Loucy (cell line): ENCODE measurements at regions not wholly inside any gene's neighbourhood (a gene's known extent, or its start where the extent isn't known, plus 50 kb on each side); places are given as distances from the start of the nearest gene placed in this dataset.

ENCODE experiments used
- H2AFZ ChIP-seq: fragments of 200-600 bp; sonication (generic); 2 replicates; pipeline ENCODE4 v1.6.0; 2016; ENCODE audit warnings: antibody characterized with exemption, mild to moderate bottlenecking, low read length, moderate library complexity
- H3F3A ChIP-seq: fragments of 200-600 bp; 2 replicates; pipeline ENCODE4 v1.6.0; 2016; ENCODE audit warnings: antibody characterized with exemption, low read depth, mild to moderate bottlenecking
- H3K27me3 ChIP-seq: fragments of 200-600 bp; sonication (generic); 2 replicates; pipeline ENCODE4 v1.6.1; 2014; ENCODE audit warnings: low read length, mild to moderate bottlenecking; ENCODE audit not compliant: insufficient read depth, poor library complexity, severe bottlenecking
- H3K36me3 ChIP-seq: fragments of 200-600 bp; sonication (generic); 2 replicates; pipeline ENCODE4 v1.6.1; 2016; ENCODE audit warnings: low read length; ENCODE audit not compliant: insufficient read depth
- H3K4me1 ChIP-seq: fragments of 200-600 bp; sonication (generic); 2 replicates; pipeline ENCODE4 v1.5.1; 2014; ENCODE audit warnings: low read length, mild to moderate bottlenecking; ENCODE audit not compliant: insufficient read depth, poor library complexity, severe bottlenecking
- H3K4me2 ChIP-seq: fragments of 200-600 bp; sonication (generic); 2 replicates; pipeline ENCODE4 v1.6.0; 2014; ENCODE audit warnings: antibody characterized with exemption, low read length, low read depth, mild to moderate bottlenecking; ENCODE audit not compliant: poor library complexity, severe bottlenecking
- H3K4me3 ChIP-seq: fragments of 200-600 bp; sonication (generic); 2 replicates; pipeline ENCODE4 v1.5.1; 2014; ENCODE audit warnings: low read length, mild to moderate bottlenecking, mixed read lengths; ENCODE audit not compliant: poor library complexity, severe bottlenecking
- H3K79me2 ChIP-seq: fragments of 200-600 bp; sonication (generic); 2 replicates; pipeline ENCODE4 v1.6.1; 2014; ENCODE audit warnings: low read length; ENCODE audit not compliant: insufficient read depth
- H3K9ac ChIP-seq: fragments of 200-600 bp; sonication (generic); 2 replicates; pipeline ENCODE4 v1.6.0; 2014; ENCODE audit warnings: mild to moderate bottlenecking, low read depth, low read length, moderate library complexity; ENCODE audit not compliant: poor library complexity, severe bottlenecking
- H3K9me2 ChIP-seq: fragments of 200-600 bp; sonication (generic); replicated peaks from 2 replicates; pipeline ENCODE4 v1.6.1; 2016; ENCODE audit warnings: low read depth, low read length, mixed read lengths
- H3K9me3 ChIP-seq: fragments of 200-600 bp; sonication (generic); 2 replicates; pipeline ENCODE4 v1.6.1; 2014; ENCODE audit warnings: mild to moderate bottlenecking, antibody characterized with exemption, low read length, low read depth; ENCODE audit not compliant: insufficient read depth
- H4K20me1 ChIP-seq: fragments of 200-600 bp; sonication (generic); 2 replicates; pipeline ENCODE4 v1.6.0; 2014; ENCODE audit warnings: antibody characterized with exemption, low read length, mild to moderate bottlenecking; ENCODE audit not compliant: insufficient read depth, poor library complexity, severe bottlenecking
- EZH2phosphoT487 ChIP-seq: fragments of 200-600 bp; IDR thresholded peaks from 2 replicates; pipeline ENCODE4 v1.6.1; 2018; ENCODE audit warnings: antibody characterized with exemption, mild to moderate bottlenecking, moderate library complexity, borderline replicate concordance
- TF ChIP-seq, protein P1 (sequence below): fragments of 200-600 bp; sonication (generic); conservative IDR thresholded peaks from 2 replicates; pipeline ENCODE4 v1.5.1; 2014; ENCODE audit warnings: mild to moderate bottlenecking, antibody characterized with exemption, low read length

DNA sequence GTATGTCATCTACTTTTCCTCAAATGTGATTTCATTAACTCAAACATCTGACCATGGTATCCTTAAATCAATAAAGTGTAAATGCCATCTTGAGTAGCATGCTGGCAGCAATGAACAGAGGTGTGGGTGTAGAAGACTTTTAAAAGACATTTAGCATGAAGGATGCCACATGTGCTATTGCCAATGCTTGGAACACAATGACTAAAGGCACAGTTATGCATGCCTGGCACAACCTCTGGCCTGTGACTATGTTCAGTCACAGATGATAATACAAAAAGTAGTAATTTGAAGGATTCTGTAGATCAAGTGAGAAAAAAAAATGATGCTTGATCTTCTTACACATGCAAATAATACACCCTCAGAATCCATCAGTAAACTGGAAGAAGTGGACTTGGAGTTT, 938.9 kb upstream of the ADGRL4 start:
- Histone ChIP-seq H3K4me2 (no peak overlapping the region), H2AFZ (no peak overlapping the region), H3K36me3 (no peaks in the 10 kb centered on the region), H3K9me3 (no peaks in the 10 kb centered on the region), H3K9ac (no peak overlapping the region), H3K4me3 (no peak overlapping the region), H3K4me1 (no peaks in the 10 kb centered on the region), H3K79me2 (no peaks in the 10 kb centered on the region), H3F3A (no peaks in the 10 kb centered on the region), H3K27me3 (no peaks in the 10 kb centered on the region), H4K20me1 (no peaks in the 10 kb centered on the region), H3K9me2 (no peaks in the 10 kb centered on the region)
- TF ChIP-seq, protein P1, sequence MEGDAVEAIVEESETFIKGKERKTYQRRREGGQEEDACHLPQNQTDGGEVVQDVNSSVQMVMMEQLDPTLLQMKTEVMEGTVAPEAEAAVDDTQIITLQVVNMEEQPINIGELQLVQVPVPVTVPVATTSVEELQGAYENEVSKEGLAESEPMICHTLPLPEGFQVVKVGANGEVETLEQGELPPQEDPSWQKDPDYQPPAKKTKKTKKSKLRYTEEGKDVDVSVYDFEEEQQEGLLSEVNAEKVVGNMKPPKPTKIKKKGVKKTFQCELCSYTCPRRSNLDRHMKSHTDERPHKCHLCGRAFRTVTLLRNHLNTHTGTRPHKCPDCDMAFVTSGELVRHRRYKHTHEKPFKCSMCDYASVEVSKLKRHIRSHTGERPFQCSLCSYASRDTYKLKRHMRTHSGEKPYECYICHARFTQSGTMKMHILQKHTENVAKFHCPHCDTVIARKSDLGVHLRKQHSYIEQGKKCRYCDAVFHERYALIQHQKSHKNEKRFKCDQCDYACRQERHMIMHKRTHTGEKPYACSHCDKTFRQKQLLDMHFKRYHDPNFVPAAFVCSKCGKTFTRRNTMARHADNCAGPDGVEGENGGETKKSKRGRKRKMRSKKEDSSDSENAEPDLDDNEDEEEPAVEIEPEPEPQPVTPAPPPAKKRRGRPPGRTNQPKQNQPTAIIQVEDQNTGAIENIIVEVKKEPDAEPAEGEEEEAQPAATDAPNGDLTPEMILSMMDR: no peak
- TF ChIP-seq EZH2phosphoT487: no peak

DNA sequence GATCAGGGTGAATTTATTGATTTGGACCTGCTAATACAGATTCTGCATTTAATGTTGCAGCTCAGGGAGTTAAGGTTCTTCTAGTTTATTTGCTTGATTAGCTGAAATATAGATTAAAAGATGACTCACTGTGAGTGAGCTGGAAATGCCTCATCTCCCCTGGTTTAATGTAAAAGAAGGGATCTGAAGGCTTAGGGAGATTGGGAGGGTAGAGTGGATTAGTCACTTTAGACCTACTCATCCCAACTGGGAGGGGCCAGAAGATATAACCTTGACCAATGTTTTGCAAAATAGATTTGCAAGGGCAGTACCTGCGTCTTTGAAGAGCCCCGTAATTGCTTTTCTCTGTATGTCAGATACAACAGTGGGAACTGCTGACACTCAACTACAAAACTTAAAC, 922.8 kb upstream of the ADGRL4 start:
- TF ChIP-seq, protein P1: no peak
- no peak for TF ChIP-seq EZH2phosphoT487
- no peaks in the 10 kb centered on the region for H3K9me3 ChIP-seq
- no peaks in the 10 kb centered on the region for H3K79me2 ChIP-seq
- H3K4me1 ChIP-seq: no peaks in the 10 kb centered on the region
- no peaks in the 10 kb centered on the region for H3K9me2 ChIP-seq
- H3K9ac ChIP-seq: no peak overlapping the region
- no peaks in the 10 kb centered on the region for H4K20me1 ChIP-seq
- H3K4me2 ChIP-seq: no peak overlapping the region
- H3K36me3 ChIP-seq: no peaks in the 10 kb centered on the region
- no peaks in the 10 kb centered on the region for H3F3A ChIP-seq
- H3K27me3 ChIP-seq: no peaks in the 10 kb centered on the region
- H3K4me3 ChIP-seq: no peak overlapping the region
- no peak overlapping the region for H2AFZ ChIP-seq

DNA sequence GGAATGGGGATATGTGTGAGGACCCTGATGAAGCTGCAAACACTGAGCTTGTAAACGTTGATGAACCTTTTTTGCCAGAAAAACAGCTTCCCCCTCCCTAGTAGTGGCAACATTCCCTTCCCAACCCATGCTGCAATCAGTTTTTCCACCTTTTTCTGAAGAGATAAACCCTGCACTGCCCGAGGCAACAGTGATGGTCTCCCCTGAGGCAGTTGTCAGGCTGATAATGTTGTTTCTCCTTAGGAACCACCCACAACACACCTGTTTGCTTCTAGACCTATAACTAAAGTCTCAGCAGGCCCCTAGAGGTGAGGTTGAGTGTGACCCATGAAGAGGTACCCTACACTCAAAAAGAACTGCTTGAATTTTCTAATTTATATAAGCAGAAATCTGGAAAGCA, 922.4 kb upstream of the ADGRL4 start:
- H3K4me3 ChIP-seq: no peak overlapping the region
- no peaks in the 10 kb centered on the region for H3K36me3 ChIP-seq
- TF ChIP-seq, protein P1: no peak
- TF ChIP-seq EZH2phosphoT487: no peak
- no peak overlapping the region for H2AFZ ChIP-seq
- no peak overlapping the region for H3K9ac ChIP-seq
- H3F3A ChIP-seq: no peaks in the 10 kb centered on the region
- H3K9me3 ChIP-seq: no peaks in the 10 kb centered on the region; the same call in 1 of the 2 replicates
- H3K79me2 ChIP-seq: no peaks in the 10 kb centered on the region
- H3K9me2 ChIP-seq: no peaks in the 10 kb centered on the region
- no peak overlapping the region for H3K4me2 ChIP-seq
- H3K27me3 ChIP-seq: no peaks in the 10 kb centered on the region
- no peaks in the 10 kb centered on the region for H3K4me1 ChIP-seq
- no peaks in the 10 kb centered on the region for H4K20me1 ChIP-seq
